MM.1S (cell line): ENCODE measurements at regions not wholly inside any gene's neighbourhood (a gene's known extent, or its start where the extent isn't known, plus 50 kb on each side); places are given as distances from the start of the nearest gene placed in this dataset.

Experiments used
- EZH2 ChIP-seq: fragments of 300-600 bp; sonication (generic); optimal IDR thresholded peaks from 2 replicates; pipeline ENCODE3; 2017; ENCODE audit warnings: low read depth, mild to moderate bottlenecking, antibody characterized with exemption, low read length, mixed read lengths
- EZH2phosphoT487 ChIP-seq: fragments of 300-600 bp; sonication (generic); IDR thresholded peaks from 2 replicates; pipeline ENCODE4 v1.6.1; 2018; ENCODE audit warnings: antibody characterized with exemption, low read length
- TF ChIP-seq, protein P1 (sequence below): fragments of 300-600 bp; sonication (generic); IDR thresholded peaks from 2 replicates; pipeline ENCODE4 v1.5.1; 2016; ENCODE audit warnings: antibody characterized with exemption, low read length, mixed read lengths

DNA sequence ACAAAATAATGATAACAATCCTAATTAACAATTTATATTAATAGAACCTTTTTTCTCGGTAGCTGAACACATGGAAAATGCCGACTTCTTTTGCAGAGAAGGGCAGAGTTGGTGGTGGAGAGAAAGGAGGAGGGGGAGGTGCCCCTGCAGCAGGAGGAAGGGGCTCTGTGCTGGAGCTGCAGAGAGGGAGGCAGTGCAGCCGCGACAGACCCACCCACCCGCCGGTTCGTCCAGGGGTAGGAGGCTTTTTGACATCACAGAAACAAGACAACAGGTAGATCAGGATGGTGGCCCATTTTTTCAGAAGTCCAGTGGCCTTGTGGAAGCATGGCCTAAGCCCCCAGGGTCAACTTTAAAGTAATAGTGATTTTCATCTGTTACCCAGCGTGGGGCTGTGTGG is 321.1 kb upstream of the SALL3 start:
- no peak for TF ChIP-seq EZH2
- no peak for TF ChIP-seq EZH2phosphoT487
- TF ChIP-seq, protein P1, sequence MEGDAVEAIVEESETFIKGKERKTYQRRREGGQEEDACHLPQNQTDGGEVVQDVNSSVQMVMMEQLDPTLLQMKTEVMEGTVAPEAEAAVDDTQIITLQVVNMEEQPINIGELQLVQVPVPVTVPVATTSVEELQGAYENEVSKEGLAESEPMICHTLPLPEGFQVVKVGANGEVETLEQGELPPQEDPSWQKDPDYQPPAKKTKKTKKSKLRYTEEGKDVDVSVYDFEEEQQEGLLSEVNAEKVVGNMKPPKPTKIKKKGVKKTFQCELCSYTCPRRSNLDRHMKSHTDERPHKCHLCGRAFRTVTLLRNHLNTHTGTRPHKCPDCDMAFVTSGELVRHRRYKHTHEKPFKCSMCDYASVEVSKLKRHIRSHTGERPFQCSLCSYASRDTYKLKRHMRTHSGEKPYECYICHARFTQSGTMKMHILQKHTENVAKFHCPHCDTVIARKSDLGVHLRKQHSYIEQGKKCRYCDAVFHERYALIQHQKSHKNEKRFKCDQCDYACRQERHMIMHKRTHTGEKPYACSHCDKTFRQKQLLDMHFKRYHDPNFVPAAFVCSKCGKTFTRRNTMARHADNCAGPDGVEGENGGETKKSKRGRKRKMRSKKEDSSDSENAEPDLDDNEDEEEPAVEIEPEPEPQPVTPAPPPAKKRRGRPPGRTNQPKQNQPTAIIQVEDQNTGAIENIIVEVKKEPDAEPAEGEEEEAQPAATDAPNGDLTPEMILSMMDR, result no peak
